GM18517 (cell line): ENCODE measurements at regions not wholly inside any gene's neighbourhood (a gene's known extent, or its start where the extent isn't known, plus 50 kb on each side); places are given as distances from the start of the nearest gene placed in this dataset.

Source experiments
- ATAC-seq: cut with Tn5 transposase; IDR thresholded peaks from one replicate; pipeline ENCODE4 v1.9.1; 2021; ENCODE audit warnings: mild to moderate bottlenecking, moderate library complexity; ENCODE audit not compliant: unreplicated experiment

- ATAC-seq: no peak
Measured at GRCh38 chr12:84741692-84742091, 170.9 kb downstream of the SLC6A15 start.

- no peak for ATAC-seq
Measured at GRCh38 chr12:84741031-84741430, 171.6 kb downstream of the SLC6A15 start.

GRCh38 chr12:84740602-84741001 is 172.0 kb downstream of the SLC6A15 start:
- no peak for ATAC-seq

- ATAC-seq: no peak
Measured at GRCh38 chr12:84738481-84738972, 174.1 kb downstream of the SLC6A15 start.

- no peak for ATAC-seq
Measured at GRCh38 chr12:84732828-84733340, 179.7 kb downstream of the SLC6A15 start.

GRCh38 chr12:84730561-84731162 is 181.9 kb downstream of the SLC6A15 start:
- no peak for ATAC-seq

GRCh38 chr12:84727961-84728360 is 184.6 kb downstream of the SLC6A15 start:
- ATAC-seq: no peak

GRCh38 chr12:84726780-84727179 is 185.8 kb downstream of the SLC6A15 start:
- ATAC-seq: no peak

GRCh38 chr12:84723988-84724387 is 188.6 kb downstream of the SLC6A15 start:
- ATAC-seq: no peak

- ATAC-seq: no peak
Measured at GRCh38 chr12:84719997-84720396, 192.6 kb downstream of the SLC6A15 start.

- no peak for ATAC-seq
Measured at GRCh38 chr12:84718906-84719305, 193.7 kb downstream of the SLC6A15 start.

GRCh38 chr12:84712747-84713146 is 199.9 kb downstream of the SLC6A15 start:
- ATAC-seq: no peak

GRCh38 chr12:84706374-84706773 is 206.2 kb downstream of the SLC6A15 start:
- ATAC-seq: no peak

GRCh38 chr12:84704856-84705255 is 207.7 kb downstream of the SLC6A15 start:
- ATAC-seq: no peak

- ATAC-seq: no peak
Measured at GRCh38 chr12:84702001-84702400, 210.6 kb downstream of the SLC6A15 start.

GRCh38 chr12:84701041-84701440 is 211.6 kb downstream of the SLC6A15 start:
- ATAC-seq: no peak

- no peak for ATAC-seq
Measured at GRCh38 chr12:84698576-84699333, 213.8 kb downstream of the SLC6A15 start.

- ATAC-seq: no peak
Measured at GRCh38 chr12:84696908-84697540, 215.6 kb downstream of the SLC6A15 start.

GRCh38 chr12:84696281-84696680 is 216.3 kb downstream of the SLC6A15 start:
- no peak for ATAC-seq

- ATAC-seq: no peak
Measured at GRCh38 chr12:84694116-84694515, 218.5 kb downstream of the SLC6A15 start.

- no peak for ATAC-seq
Measured at GRCh38 chr12:84692071-84692470, 220.5 kb downstream of the SLC6A15 start.

GRCh38 chr12:84691266-84691665 is 221.3 kb downstream of the SLC6A15 start:
- no peak for ATAC-seq
